ENCODE measurements at regions not wholly inside any gene's neighbourhood (a gene's known extent, or its start where the extent isn't known, plus 50 kb on each side); places are given as distances from the start of the nearest gene placed in this dataset.

DNA sequence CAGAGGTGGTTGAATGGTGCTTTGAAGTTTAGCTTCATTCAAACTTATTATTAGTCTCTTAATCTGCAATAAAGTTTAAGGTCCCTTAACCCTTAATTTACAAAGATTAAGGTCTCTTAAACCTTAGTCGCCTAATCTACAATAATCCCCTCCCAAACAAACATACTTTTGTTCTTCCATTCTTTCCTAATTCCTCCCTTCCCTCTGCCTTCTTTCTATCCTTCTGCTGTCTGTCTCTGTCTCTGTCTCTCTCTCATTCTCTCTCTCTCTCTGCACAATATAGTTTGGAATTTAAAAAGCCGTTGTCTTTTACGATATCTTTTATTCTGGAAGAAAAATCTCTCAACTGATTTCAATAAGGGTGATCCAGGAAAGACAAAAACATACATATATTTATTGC is 1096.8 kb upstream of the ATXN8OS start (continued):
- TF ChIP-seq NANOG (IDR thresholded peaks at IDR 0.05; ENCODE audit: insufficient read depth, low read depth, low read length, poor library complexity, severe bottlenecking) (no peak), GABPA (IDR thresholded peaks at IDR 0.05; ENCODE audit: borderline replicate concordance, insufficient read depth, low read length) (no peak)

Measured in H1 (cell line).